HL-60 (cell line): ENCODE measurements at regions not wholly inside any gene's neighbourhood (a gene's known extent, or its start where the extent isn't known, plus 50 kb on each side); places are given as distances from the start of the nearest gene placed in this dataset.

Source experiments
- DNase-seq, 2 experiments: peaks; one replicate each; pipeline ENCODE4 v3.0.0-alpha.2; 2010 to 2020; ENCODE audit warnings: low read depth in 1 of 2, low spot score in 1 of 2
- H3K27ac ChIP-seq: fragments of 250-450 bp; sonication (Bioruptor Pico); replicated peaks from 2 replicates; pipeline ENCODE4 v1.5.1; 2020; ENCODE audit warnings: mild to moderate bottlenecking, moderate library complexity
- H3K27me3 ChIP-seq: fragments of 250-450 bp; sonication (Bioruptor Pico); 2 replicates; pipeline ENCODE4 v1.5.1; 2021; ENCODE audit warnings: mild to moderate bottlenecking, moderate library complexity; ENCODE audit not compliant: insufficient read depth, poor library complexity, severe bottlenecking
- H3K4me3 ChIP-seq: replicated peaks from 2 replicates; pipeline ENCODE4 v1.5.1; 2011; ENCODE audit warnings: mild to moderate bottlenecking, control low read depth, low read length; ENCODE audit not compliant: insufficient read depth
- CTCF ChIP-seq: IDR thresholded peaks from one replicate; pipeline ENCODE4 v1.5.1; 2011; ENCODE audit warnings: low read length, control low read depth, inconsistent platforms; ENCODE audit not compliant: insufficient read depth
- GABPA ChIP-seq: IDR thresholded peaks from 2 replicates; pipeline ENCODE4 v1.6.1; 2012; ENCODE audit warnings: low read depth
- POLR2AphosphoS5 ChIP-seq: IDR thresholded peaks from 2 replicates; pipeline ENCODE4 v1.6.1; 2012; ENCODE audit warnings: low read depth
- REST ChIP-seq: IDR thresholded peaks from 2 replicates; pipeline ENCODE4 v1.6.1; 2012; ENCODE audit warnings: low read depth; ENCODE audit not compliant: insufficient replicate concordance
- SPI1 ChIP-seq: IDR thresholded peaks from 2 replicates; pipeline ENCODE4 v1.6.1; 2012; ENCODE audit warnings: low read depth, mild to moderate bottlenecking, borderline replicate concordance

GRCh38 chr14:62017651-62018230, 255.5 kb downstream of the SNAPC1 start:
- no peak for TF ChIP-seq GABPA
- TF ChIP-seq POLR2AphosphoS5 = no peak
- TF ChIP-seq CTCF = no peak
- no peaks in the 10 kb centered on the region for H3K27me3 ChIP-seq
- no peak overlapping the region for H3K4me3 ChIP-seq
- no peak for DNase-seq
- no peak overlapping the region for H3K27ac ChIP-seq

- Histone ChIP-seq H3K27me3 (no peaks in the 10 kb centered on the region), H3K4me3 (no peak overlapping the region), H3K27ac (no peak overlapping the region)
- no peak for DNase-seq
- TF ChIP-seq GABPA (no peak), REST (no peak), CTCF (no peak), SPI1 (no peak), POLR2AphosphoS5 (no peak)
These were observed 256.4 kb downstream of the SNAPC1 start for GRCh38 chr14:62018606-62019005.

- no peak for DNase-seq
- no peaks in the 10 kb centered on the region for H3K27me3 ChIP-seq
- TF ChIP-seq SPI1 (no peak), CTCF (no peak), POLR2AphosphoS5 (no peak), GABPA (no peak), REST (no peak)
These were observed 265.7 kb downstream of the SNAPC1 start for GRCh38 chr14:62027958-62028357.

GRCh38 chr14:62029569-62029924, 267.3 kb downstream of the SNAPC1 start:
- DNase-seq = no peak
- H3K27ac ChIP-seq = no peak overlapping the region
- no peak for TF ChIP-seq REST
- TF ChIP-seq GABPA = no peak
- TF ChIP-seq POLR2AphosphoS5 = no peak
- TF ChIP-seq SPI1 = no peak
- no peak for TF ChIP-seq CTCF
- no peaks in the 10 kb centered on the region for H3K27me3 ChIP-seq
- no peak overlapping the region for H3K4me3 ChIP-seq

More at GRCh38 chr14:62027958-62028357, 265.7 kb downstream of the SNAPC1 start:
- Histone ChIP-seq H3K4me3 (no peak overlapping the region), H3K27ac (no peak overlapping the region)
